ENCODE measurements at regions not wholly inside any gene's neighbourhood (a gene's known extent, or its start where the extent isn't known, plus 50 kb on each side); places are given as distances from the start of the nearest gene placed in this dataset.

- no peaks in the 10 kb centered on the region for H3K36me3 ChIP-seq (ENCODE audit: control insufficient read depth in 2 of 2, insufficient read depth in 2 of 2, low read length in 1 of 2)
- H3K27ac ChIP-seq (ENCODE audit: low read depth in 2 of 2, low read length in 1 of 2) = no peak overlapping the region
- H3K4me1 ChIP-seq (ENCODE audit: control insufficient read depth in 2 of 2, insufficient read depth in 2 of 2, low read length in 1 of 2) = no peaks in the 10 kb centered on the region
- H3K9me3 ChIP-seq (ENCODE audit: control insufficient read depth in 2 of 2, insufficient read depth in 1 of 2, low read depth in 1 of 2, low read length in 1 of 2) = peaks cover 0 to 4% of the 10 kb centered on the region in 2 donors
- 61 to 71% methylated on average over 5 of the region's 5 CpGs for WGBS, 2 donors
- no peak overlapping the region for H3K4me3 ChIP-seq (ENCODE audit: low read depth in 1 of 2, low read length in 2 of 2)
- H3K27me3 ChIP-seq (ENCODE audit: control insufficient read depth in 1 of 2, insufficient read depth in 2 of 2, low read length in 2 of 2) = no peaks in the 10 kb centered on the region
Observed at GRCh38 chr16:35711958-35712357, 2252.5 kb downstream of the TP53TG3F start.

GRCh38 chr16:35713762-35714650, 2254.6 kb downstream of the TP53TG3F start:
- no peaks in the 10 kb centered on the region for H3K27me3 ChIP-seq (ENCODE audit: control insufficient read depth in 1 of 2, insufficient read depth in 2 of 2, low read length in 2 of 2)
- no peaks in the 10 kb centered on the region for H3K36me3 ChIP-seq (ENCODE audit: control insufficient read depth in 2 of 2, insufficient read depth in 2 of 2, low read length in 1 of 2)
- 71 to 72% methylated on average over 7 of the region's 7 CpGs for WGBS, 2 donors
- H3K4me1 ChIP-seq (ENCODE audit: control insufficient read depth in 2 of 2, insufficient read depth in 2 of 2, low read length in 1 of 2) = no peaks in the 10 kb centered on the region
- peaks cover 0 to 4% of the 10 kb centered on the region in 2 donors for H3K9me3 ChIP-seq (ENCODE audit: control insufficient read depth in 2 of 2, insufficient read depth in 1 of 2, low read depth in 1 of 2, low read length in 1 of 2)
- no peak overlapping the region for H3K27ac ChIP-seq (ENCODE audit: low read depth in 2 of 2, low read length in 1 of 2)
- no peak overlapping the region for H3K4me3 ChIP-seq (ENCODE audit: low read depth in 1 of 2, low read length in 2 of 2)

DNA sequence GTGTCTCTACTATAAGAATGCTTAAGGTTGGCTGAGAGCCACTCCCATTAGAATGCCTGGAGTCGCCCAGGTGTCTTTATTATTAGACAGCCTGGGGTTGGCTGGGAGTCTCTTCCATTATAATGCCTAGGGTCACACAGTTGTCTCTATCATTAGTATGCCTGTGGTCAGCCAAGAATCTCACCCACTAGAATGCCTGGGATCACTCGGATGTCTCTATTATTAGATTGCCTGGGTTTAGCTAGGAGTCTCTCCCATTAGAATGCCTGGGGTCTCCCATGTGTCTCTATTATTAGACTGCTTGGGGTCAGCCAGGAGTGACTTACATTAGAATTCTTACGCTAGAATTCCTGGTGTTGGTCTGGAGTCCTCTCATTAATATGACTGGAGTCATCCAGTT, 2255.3 kb downstream of the TP53TG3F start:
- Histone ChIP-seq H3K27me3 (ENCODE audit: control insufficient read depth in 1 of 2, insufficient read depth in 2 of 2, low read length in 2 of 2) (no peaks in the 10 kb centered on the region), H3K36me3 (ENCODE audit: control insufficient read depth in 2 of 2, insufficient read depth in 2 of 2, low read length in 1 of 2) (no peaks in the 10 kb centered on the region), H3K4me1 (ENCODE audit: control insufficient read depth in 2 of 2, insufficient read depth in 2 of 2, low read length in 1 of 2) (no peaks in the 10 kb centered on the region), H3K9me3 (ENCODE audit: control insufficient read depth in 2 of 2, insufficient read depth in 1 of 2, low read depth in 1 of 2, low read length in 1 of 2) (peaks cover 0 to 4% of the 10 kb centered on the region in 2 donors), H3K27ac (ENCODE audit: low read depth in 2 of 2, low read length in 1 of 2) (no peak overlapping the region), H3K4me3 (ENCODE audit: low read depth in 1 of 2, low read length in 2 of 2) (no peak overlapping the region)
- 65 to 72% methylated on average over 3 of the region's 3 CpGs for WGBS, 2 donors

DNA sequence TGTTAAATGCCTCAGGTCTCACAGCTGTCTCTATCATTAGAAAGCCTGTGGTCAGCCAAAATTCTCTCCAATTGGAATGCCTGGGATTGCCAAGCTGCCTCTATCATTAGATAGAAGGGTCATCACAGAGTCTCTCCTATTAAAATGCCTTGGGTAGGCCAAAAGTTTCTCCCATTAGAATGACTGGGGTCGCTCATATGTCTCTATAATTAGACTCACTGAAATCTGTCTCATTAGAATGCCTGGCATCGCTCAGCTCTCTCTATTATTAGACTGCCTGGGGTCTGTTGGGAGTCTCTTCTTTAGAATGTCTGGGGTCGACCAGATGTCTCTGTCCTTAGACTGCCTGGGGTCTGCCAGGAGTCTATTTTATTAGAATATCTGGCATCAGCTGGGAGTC, 2265.1 kb downstream of the TP53TG3F start:
- Histone ChIP-seq H3K9me3 (ENCODE audit: control insufficient read depth in 2 of 2, insufficient read depth in 1 of 2, low read depth in 1 of 2, low read length in 1 of 2) (peaks cover 5 to 25% of the 10 kb centered on the region in 2 donors), H3K27ac (ENCODE audit: low read depth in 2 of 2, low read length in 1 of 2) (no peak overlapping the region), H3K27me3 (ENCODE audit: control insufficient read depth in 1 of 2, insufficient read depth in 2 of 2, low read length in 2 of 2) (no peaks in the 10 kb centered on the region), H3K4me3 (ENCODE audit: low read depth in 1 of 2, low read length in 2 of 2) (no peak overlapping the region), H3K36me3 (ENCODE audit: control insufficient read depth in 2 of 2, insufficient read depth in 2 of 2, low read length in 1 of 2) (no peaks in the 10 kb centered on the region), H3K4me1 (ENCODE audit: control insufficient read depth in 2 of 2, insufficient read depth in 2 of 2, low read length in 1 of 2) (no peaks in the 10 kb centered on the region)
- 32 to 40% methylated on average over 3 of the region's 3 CpGs for WGBS, 2 donors

DNA sequence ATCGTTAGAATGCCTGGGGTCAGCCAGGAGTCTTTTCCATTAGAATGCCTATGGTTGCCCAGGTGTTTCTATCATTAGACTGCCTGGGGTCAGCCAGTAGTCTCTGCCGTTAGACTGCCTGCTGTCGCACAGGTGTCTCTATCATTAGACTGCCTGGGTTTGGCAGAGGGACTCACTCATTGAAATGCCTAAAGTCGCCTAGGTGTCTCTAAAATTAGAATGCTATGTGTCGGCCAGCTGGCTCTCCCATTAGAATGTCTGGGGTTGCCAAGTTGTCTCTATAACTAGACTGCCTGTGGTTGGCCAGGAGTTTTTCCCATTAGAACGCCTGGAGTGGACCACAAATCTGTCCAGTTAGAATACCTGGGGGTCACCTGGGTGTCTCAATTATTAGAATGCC, 2266.5 kb downstream of the TP53TG3F start:
- no peak overlapping the region for H3K27ac ChIP-seq (ENCODE audit: low read depth in 2 of 2, low read length in 1 of 2)
- 66 to 73% methylated on average over 6 of the region's 6 CpGs for WGBS, 2 donors
- H3K36me3 ChIP-seq (ENCODE audit: control insufficient read depth in 2 of 2, insufficient read depth in 2 of 2, low read length in 1 of 2) = no peaks in the 10 kb centered on the region
- no peak overlapping the region for H3K4me3 ChIP-seq (ENCODE audit: low read depth in 1 of 2, low read length in 2 of 2)
- peaks cover 5 to 24% of the 10 kb centered on the region in 2 donors for H3K9me3 ChIP-seq (ENCODE audit: control insufficient read depth in 2 of 2, insufficient read depth in 1 of 2, low read depth in 1 of 2, low read length in 1 of 2)
- no peaks in the 10 kb centered on the region for H3K27me3 ChIP-seq (ENCODE audit: control insufficient read depth in 1 of 2, insufficient read depth in 2 of 2, low read length in 2 of 2)
- no peaks in the 10 kb centered on the region for H3K4me1 ChIP-seq (ENCODE audit: control insufficient read depth in 2 of 2, insufficient read depth in 2 of 2, low read length in 1 of 2)

GRCh38 chr16:35730251-35730650, 2270.8 kb downstream of the TP53TG3F start:
- Histone ChIP-seq H3K27ac (ENCODE audit: low read depth in 2 of 2, low read length in 1 of 2) (no peak overlapping the region), H3K27me3 (ENCODE audit: control insufficient read depth in 1 of 2, insufficient read depth in 2 of 2, low read length in 2 of 2) (no peaks in the 10 kb centered on the region), H3K9me3 (ENCODE audit: control insufficient read depth in 2 of 2, insufficient read depth in 1 of 2, low read depth in 1 of 2, low read length in 1 of 2) (peaks cover 9 to 17% of the 10 kb centered on the region in 2 donors), H3K4me1 (ENCODE audit: control insufficient read depth in 2 of 2, insufficient read depth in 2 of 2, low read length in 1 of 2) (no peaks in the 10 kb centered on the region), H3K36me3 (ENCODE audit: control insufficient read depth in 2 of 2, insufficient read depth in 2 of 2, low read length in 1 of 2) (no peaks in the 10 kb centered on the region), H3K4me3 (ENCODE audit: low read depth in 1 of 2, low read length in 2 of 2) (no peak overlapping the region)
- 52 to 55% methylated on average over 5 of the region's 5 CpGs for WGBS, 2 donors

- Histone ChIP-seq H3K27ac (ENCODE audit: low read depth in 2 of 2, low read length in 1 of 2) (no peak overlapping the region), H3K36me3 (ENCODE audit: control insufficient read depth in 2 of 2, insufficient read depth in 2 of 2, low read length in 1 of 2) (no peaks in the 10 kb centered on the region), H3K27me3 (ENCODE audit: control insufficient read depth in 1 of 2, insufficient read depth in 2 of 2, low read length in 2 of 2) (no peaks in the 10 kb centered on the region), H3K9me3 (ENCODE audit: control insufficient read depth in 2 of 2, insufficient read depth in 1 of 2, low read depth in 1 of 2, low read length in 1 of 2) (peaks cover 9 to 16% of the 10 kb centered on the region in 2 donors), H3K4me1 (ENCODE audit: control insufficient read depth in 2 of 2, insufficient read depth in 2 of 2, low read length in 1 of 2) (no peaks in the 10 kb centered on the region), H3K4me3 (ENCODE audit: low read depth in 1 of 2, low read length in 2 of 2) (no peak overlapping the region)
- WGBS, 2 donors = 81% methylated on average over 9 of the region's 9 CpGs
Observed at GRCh38 chr16:35731341-35732040, 2272.1 kb downstream of the TP53TG3F start.

- Histone ChIP-seq H3K36me3 (ENCODE audit: control insufficient read depth in 2 of 2, insufficient read depth in 2 of 2, low read length in 1 of 2) (no peaks in the 10 kb centered on the region), H3K4me1 (ENCODE audit: control insufficient read depth in 2 of 2, insufficient read depth in 2 of 2, low read length in 1 of 2) (no peaks in the 10 kb centered on the region), H3K9me3 (ENCODE audit: control insufficient read depth in 2 of 2, insufficient read depth in 1 of 2, low read depth in 1 of 2, low read length in 1 of 2) (peaks cover 9 to 12% of the 10 kb centered on the region in 2 donors), H3K4me3 (ENCODE audit: low read depth in 1 of 2, low read length in 2 of 2) (no peak overlapping the region), H3K27me3 (ENCODE audit: control insufficient read depth in 1 of 2, insufficient read depth in 2 of 2, low read length in 2 of 2) (no peaks in the 10 kb centered on the region), H3K27ac (ENCODE audit: low read depth in 2 of 2, low read length in 1 of 2) (no peak overlapping the region)
- WGBS, 2 donors = 72 to 75% methylated on average over 15 of the region's 15 CpGs
Observed at GRCh38 chr16:35732046-35732810, 2272.8 kb downstream of the TP53TG3F start.

DNA sequence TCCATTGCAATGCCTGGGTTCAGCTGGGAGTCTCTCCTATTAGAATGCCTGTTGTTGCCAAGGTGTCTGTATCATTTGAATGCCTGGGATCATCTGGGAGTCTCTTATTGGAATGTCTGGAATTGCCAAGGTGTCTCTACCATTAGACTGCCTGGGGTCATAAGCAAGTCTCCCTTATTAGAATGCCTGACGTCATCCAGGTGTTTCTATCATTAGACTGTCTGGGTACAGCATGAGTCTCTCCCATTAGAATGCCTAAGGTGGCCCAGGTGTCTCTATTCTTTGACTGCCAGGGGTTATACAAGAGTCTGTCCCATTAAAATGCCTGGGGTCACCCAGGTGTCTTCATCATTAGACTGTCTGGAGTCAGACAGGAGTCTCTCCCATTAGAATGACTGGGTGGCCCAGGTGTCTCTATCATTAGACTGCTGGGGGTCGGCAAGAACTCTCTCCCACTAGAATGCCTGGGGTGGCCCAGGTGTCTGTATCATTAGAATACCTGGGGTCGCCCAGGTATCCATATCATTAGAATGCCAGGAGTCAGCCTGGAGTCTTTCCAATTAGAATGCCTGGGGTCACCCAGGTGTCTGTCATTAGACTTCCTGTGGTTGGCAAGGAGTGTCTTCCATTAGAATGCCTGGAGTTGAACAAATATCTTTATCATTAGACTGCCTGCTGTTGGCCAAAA, 2274.0 kb downstream of the TP53TG3F start:
- H3K27ac ChIP-seq (ENCODE audit: low read depth in 2 of 2, low read length in 1 of 2) = no peak overlapping the region
- peaks cover 7 to 9% of the 10 kb centered on the region in 2 donors for H3K9me3 ChIP-seq (ENCODE audit: control insufficient read depth in 2 of 2, insufficient read depth in 1 of 2, low read depth in 1 of 2, low read length in 1 of 2)
- H3K4me1 ChIP-seq (ENCODE audit: control insufficient read depth in 2 of 2, insufficient read depth in 2 of 2, low read length in 1 of 2) = no peaks in the 10 kb centered on the region
- no peaks in the 10 kb centered on the region for H3K36me3 ChIP-seq (ENCODE audit: control insufficient read depth in 2 of 2, insufficient read depth in 2 of 2, low read length in 1 of 2)
- H3K27me3 ChIP-seq (ENCODE audit: control insufficient read depth in 1 of 2, insufficient read depth in 2 of 2, low read length in 2 of 2) = no peaks in the 10 kb centered on the region
- no peak overlapping the region for H3K4me3 ChIP-seq (ENCODE audit: low read depth in 1 of 2, low read length in 2 of 2)
- 24 to 40% methylated on average over 3 of the region's 3 CpGs for WGBS, 2 donors
